Bronchial epithelial cell (primary cell): ENCODE measurements at regions not wholly inside any gene's neighbourhood (a gene's known extent, or its start where the extent isn't known, plus 50 kb on each side); places are given as distances from the start of the nearest gene placed in this dataset.

Experiments
- DNase-seq: peaks from one replicate; pipeline ENCODE4 v3.0.0-alpha.2; 2010; ENCODE audit warnings: low read depth
- FAIRE-seq: peaks from 2 replicates; lab custom pipeline; 2011; peaks lifted over from hg19 to GRCh38; lab: Jason Lieb, UNC
- H3K27me3 ChIP-seq: 2 replicates; pipeline ENCODE4 v1.5.1; 2011; ENCODE audit warnings: low read length; ENCODE audit not compliant: control insufficient read depth, insufficient read depth
- H3K36me3 ChIP-seq: 2 replicates; pipeline ENCODE4 v1.5.1; 2011; ENCODE audit warnings: low read length; ENCODE audit not compliant: control insufficient read depth, insufficient read depth
- H3K4me3 ChIP-seq: 2 replicates; pipeline ENCODE4 v1.5.1; 2011; ENCODE audit warnings: mild to moderate bottlenecking, low read depth, low read length, control low read depth
- TF ChIP-seq, protein P1 (sequence below): IDR thresholded peaks from 2 replicates; pipeline ENCODE4 v1.5.1; 2011; ENCODE audit warnings: mild to moderate bottlenecking, moderate library complexity, low read length, control low read depth, inconsistent platforms; ENCODE audit not compliant: insufficient read depth, severe bottlenecking

DNA sequence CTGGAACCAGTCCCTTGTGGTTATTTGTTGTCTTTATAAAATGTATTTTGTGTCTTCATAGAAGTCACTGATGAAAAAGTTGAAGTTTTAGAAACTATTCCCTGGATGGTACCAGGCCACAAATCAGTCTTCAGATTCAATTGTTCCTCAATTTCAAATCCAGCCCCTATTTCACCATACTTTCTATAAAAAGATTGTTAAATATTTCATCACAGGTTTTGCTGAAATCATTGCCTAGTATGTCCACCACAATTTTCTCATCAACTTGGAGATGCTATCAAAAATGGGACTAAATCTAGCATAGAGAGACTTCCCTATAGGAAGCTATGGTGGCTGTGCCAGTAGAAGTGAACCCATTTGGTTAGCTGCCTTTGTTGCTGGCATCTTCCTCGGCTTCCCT, 118.5 kb downstream of the RAB18 start:
- H3K4me3 ChIP-seq: no peak overlapping the region
- TF ChIP-seq, protein P1, sequence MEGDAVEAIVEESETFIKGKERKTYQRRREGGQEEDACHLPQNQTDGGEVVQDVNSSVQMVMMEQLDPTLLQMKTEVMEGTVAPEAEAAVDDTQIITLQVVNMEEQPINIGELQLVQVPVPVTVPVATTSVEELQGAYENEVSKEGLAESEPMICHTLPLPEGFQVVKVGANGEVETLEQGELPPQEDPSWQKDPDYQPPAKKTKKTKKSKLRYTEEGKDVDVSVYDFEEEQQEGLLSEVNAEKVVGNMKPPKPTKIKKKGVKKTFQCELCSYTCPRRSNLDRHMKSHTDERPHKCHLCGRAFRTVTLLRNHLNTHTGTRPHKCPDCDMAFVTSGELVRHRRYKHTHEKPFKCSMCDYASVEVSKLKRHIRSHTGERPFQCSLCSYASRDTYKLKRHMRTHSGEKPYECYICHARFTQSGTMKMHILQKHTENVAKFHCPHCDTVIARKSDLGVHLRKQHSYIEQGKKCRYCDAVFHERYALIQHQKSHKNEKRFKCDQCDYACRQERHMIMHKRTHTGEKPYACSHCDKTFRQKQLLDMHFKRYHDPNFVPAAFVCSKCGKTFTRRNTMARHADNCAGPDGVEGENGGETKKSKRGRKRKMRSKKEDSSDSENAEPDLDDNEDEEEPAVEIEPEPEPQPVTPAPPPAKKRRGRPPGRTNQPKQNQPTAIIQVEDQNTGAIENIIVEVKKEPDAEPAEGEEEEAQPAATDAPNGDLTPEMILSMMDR: no peak
- FAIRE-seq (no peak), DNase-seq (no peak)
- H3K36me3 ChIP-seq: no peaks in the 10 kb centered on the region
- H3K27me3 ChIP-seq: no peaks in the 10 kb centered on the region
